ENCODE measurements at regions not wholly inside any gene's neighbourhood (a gene's known extent, or its start where the extent isn't known, plus 50 kb on each side); places are given as distances from the start of the nearest gene placed in this dataset.
"Not testable (repeated sequence)": the region's sequence is repeated elsewhere in the genome, so short reads cannot be mapped to it uniquely, and the experiment has no call there.

- in situ Hi-C loops (cut with MboI; ENCODE audit: low pct_unique_long_range_greater_than_20kb, low sequenced_read_pairs, unreplicated experiment) = no loop called here
- no peak for DNase-seq (ENCODE audit: low spot score)
- no peak for TF ChIP-seq CTCF (IDR thresholded peaks at IDR 0.05; ENCODE audit: extremely low read depth, insufficient read depth, missing control alignments)
These were observed 169.7 kb downstream of the MYLK4 start for GRCh38 chr6:2581011-2581410.

GRCh38 chr6:2579804-2580570 is 170.7 kb downstream of the MYLK4 start:
- no peak for TF ChIP-seq CTCF (IDR thresholded peaks at IDR 0.05; ENCODE audit: extremely low read depth, insufficient read depth, missing control alignments)
- in situ Hi-C loops (cut with MboI; ENCODE audit: low pct_unique_long_range_greater_than_20kb, low sequenced_read_pairs, unreplicated experiment) = no loop called here
- DNase-seq (ENCODE audit: low spot score) = no peak

- in situ Hi-C loops (cut with MboI; ENCODE audit: low pct_unique_long_range_greater_than_20kb, low sequenced_read_pairs, unreplicated experiment) = no loop called here
- no peak for DNase-seq (ENCODE audit: low spot score)
- TF ChIP-seq CTCF (IDR thresholded peaks at IDR 0.05; ENCODE audit: extremely low read depth, insufficient read depth, missing control alignments) = no peak
These were observed 171.4 kb downstream of the MYLK4 start for GRCh38 chr6:2579241-2579761.

- no peak for DNase-seq (ENCODE audit: low spot score)
- TF ChIP-seq CTCF (IDR thresholded peaks at IDR 0.05; ENCODE audit: extremely low read depth, insufficient read depth, missing control alignments) = no peak
- in situ Hi-C loops (cut with MboI; ENCODE audit: low pct_unique_long_range_greater_than_20kb, low sequenced_read_pairs, unreplicated experiment) = no loop called here
These were observed 172.0 kb downstream of the MYLK4 start for GRCh38 chr6:2578767-2579166.

- in situ Hi-C loops (cut with MboI; ENCODE audit: low pct_unique_long_range_greater_than_20kb, low sequenced_read_pairs, unreplicated experiment) = no loop called here
- no peak for TF ChIP-seq CTCF (IDR thresholded peaks at IDR 0.05; ENCODE audit: extremely low read depth, insufficient read depth, missing control alignments)
These were observed 174.2 kb downstream of the MYLK4 start for GRCh38 chr6:2576499-2576898.

GRCh38 chr6:2575236-2575635 is 175.5 kb downstream of the MYLK4 start:
- DNase-seq (ENCODE audit: low spot score) = no peak
- in situ Hi-C loops (cut with MboI; ENCODE audit: low pct_unique_long_range_greater_than_20kb, low sequenced_read_pairs, unreplicated experiment) = no loop called here

More at GRCh38 chr6:2576499-2576898, 174.2 kb downstream of the MYLK4 start:
- DNase-seq (ENCODE audit: low spot score) = no peak

GRCh38 chr6:2569420-2569819 is 181.3 kb downstream of the MYLK4 start:
- DNase-seq (ENCODE audit: low spot score); in situ Hi-C loops (cut with MboI; ENCODE audit: low pct_unique_long_range_greater_than_20kb, low sequenced_read_pairs, unreplicated experiment): not testable (repeated sequence)

More at GRCh38 chr6:2575236-2575635, 175.5 kb downstream of the MYLK4 start:
- no peak for TF ChIP-seq CTCF (IDR thresholded peaks at IDR 0.05; ENCODE audit: extremely low read depth, insufficient read depth, missing control alignments)
